Endothelial cell of umbilical vein (primary cell): ENCODE measurements at regions not wholly inside any gene's neighbourhood (a gene's known extent, or its start where the extent isn't known, plus 50 kb on each side); places are given as distances from the start of the nearest gene placed in this dataset.

Experiments used
- BruUV-seq: library from RNA; stranded (reverse); fragments of 400-500 nt; replicated peaks from 2 replicates; lab custom pipeline; 2021; lab: Mats Ljungman, UMichigan
- CTCF ChIA-PET: fragments of 300-600, 350-600 bp; sonication (Branson Sonifier 250); formaldehyde crosslinking; loops from one replicate; lab custom pipeline; 2021; ENCODE audit warnings: antibody characterized with exemption, inconsistent platforms; lab: Charles Lee
- POLR2A ChIA-PET: fragments of 300-600, 350-600 bp; sonication (Branson Sonifier 250); formaldehyde crosslinking; loops from one replicate; lab custom pipeline; 2021; ENCODE audit warnings: antibody characterized with exemption, inconsistent platforms; lab: Charles Lee
- DNase-seq: peaks from one replicate; pipeline ENCODE4 v3.0.0-alpha.2; 2011; ENCODE audit warnings: low read depth, low spot score
- FAIRE-seq: peaks from 2 replicates; lab custom pipeline; 2011; peaks lifted over from hg19 to GRCh38; lab: Jason Lieb, UNC
- H2AFZ ChIP-seq: 2 replicates; pipeline ENCODE4 v1.6.0; 2012; ENCODE audit warnings: low read depth, low read length, control low read depth, inconsistent platforms
- H3K27ac ChIP-seq: 2 replicates; pipeline ENCODE4 v1.5.1; 2011; ENCODE audit warnings: low read depth, mild to moderate bottlenecking, control low read depth, low read length, moderate library complexity; ENCODE audit not compliant: insufficient read depth
- H3K27me3 ChIP-seq, 2 experiments: 2 replicates each; pipeline versions ENCODE4 v1.6.0 to v1.6.1; 2011; ENCODE audit warnings: low read length in 2 of 2, mixed read lengths in 1 of 2; ENCODE audit not compliant: control insufficient read depth in 2 of 2, insufficient read depth in 2 of 2
- H3K36me3 ChIP-seq, 2 experiments: 2 replicates in 1 of 2; 3 replicates in 1 of 2; pipeline ENCODE4 v1.5.1; 2011; ENCODE audit warnings: low read length in 2 of 2, mild to moderate bottlenecking in 1 of 2, moderate library complexity in 1 of 2; ENCODE audit not compliant: control insufficient read depth in 2 of 2, insufficient read depth in 2 of 2; ENCODE audit errors: extremely low read depth in 1 of 2
- H3K4me1 ChIP-seq: 3 replicates; pipeline ENCODE4 v1.5.1; 2011; ENCODE audit warnings: mild to moderate bottlenecking, low read length; ENCODE audit not compliant: control insufficient read depth, insufficient read depth; ENCODE audit errors: extremely low read depth
- H3K4me2 ChIP-seq: 2 replicates; pipeline ENCODE4 v1.6.1; 2011; ENCODE audit warnings: low read length, control low read depth, mixed read lengths; ENCODE audit not compliant: insufficient read depth
- H3K4me3 ChIP-seq, 3 experiments: fragments of 200-600 bp in 1 of 3; sonication (generic), shearing (Covaris generic) in 1 of 3; replicated peaks in 1 of 3; 2 replicates each; pipeline ENCODE4 v1.5.1; 2011 to 2016; ENCODE audit warnings: control low read depth in 3 of 3, low read length in 3 of 3, mild to moderate bottlenecking in 2 of 3, inconsistent platforms in 1 of 3, low read depth in 1 of 3, moderate library complexity in 1 of 3; ENCODE audit not compliant: insufficient read depth in 1 of 3
- H3K79me2 ChIP-seq: 2 replicates; pipeline ENCODE4 v1.6.0; 2012; ENCODE audit warnings: low read length, inconsistent platforms; ENCODE audit not compliant: control insufficient read depth, insufficient read depth
- H3K9ac ChIP-seq: replicated peaks from 2 replicates; pipeline ENCODE3; 2011; ENCODE audit warnings: low read length, control low read depth; ENCODE audit not compliant: insufficient read depth; ENCODE audit errors: extremely low read depth
- H3K9me1 ChIP-seq: replicated peaks from 3 replicates; pipeline ENCODE4 v1.6.0; 2011; ENCODE audit warnings: mild to moderate bottlenecking, low read length; ENCODE audit not compliant: control insufficient read depth, insufficient read depth; ENCODE audit errors: extremely low read depth
- H3K9me3 ChIP-seq: replicated peaks from 2 replicates; pipeline ENCODE4 v1.5.1; 2012; ENCODE audit warnings: low read length, inconsistent platforms; ENCODE audit not compliant: control insufficient read depth, insufficient read depth
- H4K20me1 ChIP-seq: replicated peaks from 2 replicates; pipeline ENCODE3; 2011; ENCODE audit warnings: mild to moderate bottlenecking, low read length; ENCODE audit not compliant: control insufficient read depth, insufficient read depth; ENCODE audit errors: extremely low read depth
- EZH2 ChIP-seq: IDR thresholded peaks from 2 replicates; pipeline ENCODE4 v1.6.1; 2012; ENCODE audit warnings: borderline replicate concordance, low read depth, mild to moderate bottlenecking, moderate library complexity, low read length, inconsistent platforms; ENCODE audit not compliant: severe bottlenecking
- FOS ChIP-seq: IDR thresholded peaks from 2 replicates; pipeline ENCODE4 v1.6.1; 2011; ENCODE audit warnings: mild to moderate bottlenecking, low read length, moderate library complexity, borderline replicate concordance; ENCODE audit not compliant: insufficient read depth
- GATA2 ChIP-seq: IDR thresholded peaks from 2 replicates; pipeline ENCODE4 v1.7.0; 2011; ENCODE audit warnings: low read depth, mild to moderate bottlenecking, moderate library complexity, mixed read lengths, low read length; ENCODE audit not compliant: insufficient read length, insufficient read depth
- JUN ChIP-seq: IDR thresholded peaks from 2 replicates; pipeline ENCODE4 v1.6.1; 2011; ENCODE audit warnings: borderline replicate concordance, low read depth; ENCODE audit not compliant: insufficient read length, insufficient read depth
- MYC ChIP-seq: IDR thresholded peaks from one replicate; pipeline ENCODE4 v1.6.1; 2011; ENCODE audit warnings: mild to moderate bottlenecking, low read depth, low read length
- POLR2A ChIP-seq: IDR thresholded peaks from 2 replicates; pipeline ENCODE4 v1.6.1; 2012; ENCODE audit warnings: low read depth, mild to moderate bottlenecking, control low read depth, low read length
- POLR2AphosphoS5 ChIP-seq: IDR thresholded peaks from 2 replicates; pipeline ENCODE4 v1.6.1; 2012; ENCODE audit warnings: low read depth, mild to moderate bottlenecking, control low read depth, low read length, moderate library complexity; ENCODE audit not compliant: insufficient read depth
- dilution Hi-C: fragments of 300-500 bp; cut with MboI; formaldehyde crosslinking; loops from one replicate; pipeline ENCODE4 v1.15.0; 2019; ENCODE audit warnings: low sequenced_read_pairs; ENCODE audit not compliant: extremely low pct_ligation_motif_present
- intact Hi-C: fragments of 100-400 bp; cut with micrococcal nuclease; formaldehyde crosslinking; loops from one replicate; pipeline ENCODE4 v1.10.0; 2022
- TF ChIP-seq, protein P1 (sequence below): IDR thresholded peaks from 2 replicates; pipeline ENCODE4 v1.6.1; 2011; ENCODE audit not compliant: insufficient read depth, insufficient read length
- TF ChIP-seq, protein P2 (sequence below), 2 donors: IDR thresholded peaks; 1 replicate in 1 of 2; 2 replicates in 1 of 2; pipeline ENCODE4 v1.5.1; 2011; ENCODE audit warnings: low read length in 2 of 2, mild to moderate bottlenecking in 2 of 2, moderate library complexity in 2 of 2, control low read depth in 1 of 2, inconsistent platforms in 1 of 2, low read depth in 1 of 2; ENCODE audit not compliant: insufficient read depth in 1 of 2; ENCODE audit errors: extremely low read depth in 1 of 2

DNA sequence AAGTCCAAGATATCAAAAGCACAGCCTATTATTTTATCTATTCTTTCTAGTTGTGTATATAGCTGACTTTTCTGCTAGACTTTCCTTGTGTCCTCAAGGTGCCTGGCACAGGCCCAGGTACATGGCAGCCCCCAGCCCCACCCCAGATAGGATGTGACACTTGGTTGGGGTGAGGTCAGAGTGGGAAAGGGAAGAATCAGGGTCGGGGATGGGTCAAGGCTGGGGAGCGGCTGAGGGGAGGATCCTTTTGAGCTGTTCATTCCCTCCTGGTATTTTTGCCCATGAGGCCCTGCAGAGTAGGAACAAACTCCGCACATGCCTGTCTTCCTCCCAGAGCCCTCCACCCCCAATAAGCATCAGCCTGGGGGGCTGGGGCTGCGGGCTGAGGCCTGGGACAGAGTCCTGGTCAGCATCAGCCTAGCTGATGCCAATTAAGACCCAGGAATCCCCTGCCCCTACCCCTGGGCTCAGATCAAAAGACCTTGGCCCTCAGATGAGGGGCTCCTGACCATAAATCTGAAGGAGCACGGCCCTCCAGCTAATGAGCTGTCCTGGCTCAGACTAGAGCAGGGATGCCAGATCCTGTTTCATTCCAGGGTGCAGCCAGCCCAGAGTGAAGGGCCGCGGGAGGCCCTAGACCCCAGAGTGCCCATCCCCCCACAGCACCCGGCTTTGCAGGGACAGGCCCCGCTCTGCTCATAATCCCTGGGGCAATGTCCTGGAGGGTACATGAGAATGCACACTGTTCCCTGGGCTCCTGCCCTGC lies 85.3 kb downstream of the SDC1 start:
- Histone ChIP-seq H3K79me2 (no peaks in the 10 kb centered on the region), H3K9ac (no peak overlapping the region), H4K20me1 (no peaks in the 10 kb centered on the region), H3K9me1 (no peaks in the 10 kb centered on the region), H3K27ac (no peak overlapping the region), H3K27me3 (no peaks in the 10 kb centered on the region), H3K4me1 (peaks cover 12% of the 10 kb centered on the region), H3K9me3 (no peaks in the 10 kb centered on the region), H3K4me3 (no peak overlapping the region), H2AFZ (no peak overlapping the region), H3K4me2 (no peak overlapping the region), H3K36me3 (no peaks in the 10 kb centered on the region)
- FAIRE-seq (no peak), DNase-seq (no peak)
- dilution Hi-C loops = no loop called here
- intact Hi-C loops = loop anchor here (2.0 to 10.0 kb wide), 2 partner anchors 27 to 185 kb away; no protein-coding TSS in a partner anchor
- TF ChIP-seq POLR2A (no peak), EZH2 (no peak), MYC (no peak), GATA2 (no peak), JUN (no peak), FOS (no peak), POLR2AphosphoS5 (no peak)
- TF ChIP-seq, protein P1, sequence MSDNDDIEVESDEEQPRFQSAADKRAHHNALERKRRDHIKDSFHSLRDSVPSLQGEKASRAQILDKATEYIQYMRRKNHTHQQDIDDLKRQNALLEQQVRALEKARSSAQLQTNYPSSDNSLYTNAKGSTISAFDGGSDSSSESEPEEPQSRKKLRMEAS = no peak
- TF ChIP-seq, protein P2, sequence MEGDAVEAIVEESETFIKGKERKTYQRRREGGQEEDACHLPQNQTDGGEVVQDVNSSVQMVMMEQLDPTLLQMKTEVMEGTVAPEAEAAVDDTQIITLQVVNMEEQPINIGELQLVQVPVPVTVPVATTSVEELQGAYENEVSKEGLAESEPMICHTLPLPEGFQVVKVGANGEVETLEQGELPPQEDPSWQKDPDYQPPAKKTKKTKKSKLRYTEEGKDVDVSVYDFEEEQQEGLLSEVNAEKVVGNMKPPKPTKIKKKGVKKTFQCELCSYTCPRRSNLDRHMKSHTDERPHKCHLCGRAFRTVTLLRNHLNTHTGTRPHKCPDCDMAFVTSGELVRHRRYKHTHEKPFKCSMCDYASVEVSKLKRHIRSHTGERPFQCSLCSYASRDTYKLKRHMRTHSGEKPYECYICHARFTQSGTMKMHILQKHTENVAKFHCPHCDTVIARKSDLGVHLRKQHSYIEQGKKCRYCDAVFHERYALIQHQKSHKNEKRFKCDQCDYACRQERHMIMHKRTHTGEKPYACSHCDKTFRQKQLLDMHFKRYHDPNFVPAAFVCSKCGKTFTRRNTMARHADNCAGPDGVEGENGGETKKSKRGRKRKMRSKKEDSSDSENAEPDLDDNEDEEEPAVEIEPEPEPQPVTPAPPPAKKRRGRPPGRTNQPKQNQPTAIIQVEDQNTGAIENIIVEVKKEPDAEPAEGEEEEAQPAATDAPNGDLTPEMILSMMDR (IDR thresholded peaks at IDR 0.05; ENCODE audit: extremely low read depth in 1 of 2, insufficient read depth in 1 of 2, low read depth in 1 of 2, low read length in 2 of 2) = no peak
- BruUV-seq = no TSS peak
- ChIA-PET CTCF (interaction anchor here (1.3 to 6.2 kb wide), 3 partner anchors 9 to 187 kb away, joined by 4 to 76 read pairs (median 4); partner anchors contain the start of gene SDC1), POLR2A (no interaction called here)
